ENCODE measurements at regions not wholly inside any gene's neighbourhood (a gene's known extent, or its start where the extent isn't known, plus 50 kb on each side); places are given as distances from the start of the nearest gene placed in this dataset. TPM values are rescaled to one million over a fixed set of nuclear protein-coding genes. Genes with fewer than 3 reads are reported as not detected.

DNA sequence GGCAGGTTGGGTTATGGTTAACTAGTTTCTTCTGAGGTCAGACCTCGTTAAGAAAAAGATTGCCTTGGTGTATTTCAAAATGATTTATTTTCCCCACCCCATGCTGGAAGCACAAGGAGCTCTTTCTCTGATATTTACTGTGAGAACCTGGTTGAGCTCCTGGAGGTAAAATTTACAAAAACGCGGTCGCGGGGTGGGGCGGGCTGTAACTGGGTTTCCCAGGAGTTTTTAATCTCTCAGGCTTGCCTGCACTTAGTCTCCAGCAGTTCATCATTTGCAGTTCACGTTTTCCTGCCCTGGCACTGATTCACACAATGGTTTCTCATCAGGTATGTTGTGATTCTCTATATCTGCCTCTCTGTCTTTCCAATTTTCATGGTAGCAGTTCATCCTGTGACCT, 67.9 kb upstream of the PDE3A start:
- H3K27me3 ChIP-seq (ENCODE audit: control insufficient read depth in 3 of 3, insufficient read depth in 3 of 3, low read length in 3 of 3): no peaks in the 10 kb centered on the region
- peaks cover 0 to 4% (median 2%) of the 10 kb centered on the region in 3 donors for H3K9me3 ChIP-seq (ENCODE audit: control insufficient read depth in 3 of 3, low read length in 3 of 3)
- H3K4me3 ChIP-seq (ENCODE audit: low read length in 3 of 3): no peak overlapping the region
- no peak overlapping the region for H3K9ac ChIP-seq (ENCODE audit: low read depth in 1 of 3, low read length in 3 of 3)
- H3K4me1 ChIP-seq (ENCODE audit: control insufficient read depth in 3 of 3, insufficient read depth in 3 of 3, low read length in 3 of 3): no peaks in the 10 kb centered on the region
- no peak overlapping the region for H3K27ac ChIP-seq (ENCODE audit: low read depth, low read length)
- no peaks in the 10 kb centered on the region for H3K36me3 ChIP-seq (ENCODE audit: control insufficient read depth in 3 of 3, insufficient read depth in 3 of 3, low read length in 3 of 3)

DNA sequence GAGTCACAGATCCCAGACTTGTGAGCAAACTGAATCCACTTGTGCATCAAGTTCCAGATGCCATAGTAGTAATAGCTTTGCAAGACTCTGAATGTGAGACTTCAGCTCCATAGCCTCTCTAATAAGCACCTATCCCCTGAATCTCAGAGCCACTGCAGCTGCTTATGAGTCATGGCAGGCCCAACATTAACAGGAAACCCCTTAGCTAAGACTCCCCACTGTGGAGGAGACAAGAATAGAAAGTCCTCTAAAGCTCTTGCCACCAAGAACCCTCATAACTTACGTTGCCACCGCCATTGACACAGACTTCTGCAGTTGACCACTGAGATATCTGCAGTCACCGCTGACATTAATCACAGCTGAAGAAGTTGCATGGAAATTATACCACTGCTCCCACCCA, 62.9 kb upstream of the PDE3A start:
- Histone ChIP-seq H3K36me3 (ENCODE audit: control insufficient read depth in 3 of 3, insufficient read depth in 3 of 3, low read length in 3 of 3) (no peaks in the 10 kb centered on the region), H3K9ac (ENCODE audit: low read depth in 1 of 3, low read length in 3 of 3) (no peak overlapping the region), H3K4me1 (ENCODE audit: control insufficient read depth in 3 of 3, insufficient read depth in 3 of 3, low read length in 3 of 3) (no peaks in the 10 kb centered on the region), H3K27ac (ENCODE audit: low read depth, low read length) (no peak overlapping the region), H3K9me3 (ENCODE audit: control insufficient read depth in 3 of 3, low read length in 3 of 3) (peaks cover 4 to 6% (median 6%) of the 10 kb centered on the region in 3 donors), H3K4me3 (ENCODE audit: low read length in 3 of 3) (no peak overlapping the region), H3K27me3 (ENCODE audit: control insufficient read depth in 3 of 3, insufficient read depth in 3 of 3, low read length in 3 of 3) (no peaks in the 10 kb centered on the region)

DNA sequence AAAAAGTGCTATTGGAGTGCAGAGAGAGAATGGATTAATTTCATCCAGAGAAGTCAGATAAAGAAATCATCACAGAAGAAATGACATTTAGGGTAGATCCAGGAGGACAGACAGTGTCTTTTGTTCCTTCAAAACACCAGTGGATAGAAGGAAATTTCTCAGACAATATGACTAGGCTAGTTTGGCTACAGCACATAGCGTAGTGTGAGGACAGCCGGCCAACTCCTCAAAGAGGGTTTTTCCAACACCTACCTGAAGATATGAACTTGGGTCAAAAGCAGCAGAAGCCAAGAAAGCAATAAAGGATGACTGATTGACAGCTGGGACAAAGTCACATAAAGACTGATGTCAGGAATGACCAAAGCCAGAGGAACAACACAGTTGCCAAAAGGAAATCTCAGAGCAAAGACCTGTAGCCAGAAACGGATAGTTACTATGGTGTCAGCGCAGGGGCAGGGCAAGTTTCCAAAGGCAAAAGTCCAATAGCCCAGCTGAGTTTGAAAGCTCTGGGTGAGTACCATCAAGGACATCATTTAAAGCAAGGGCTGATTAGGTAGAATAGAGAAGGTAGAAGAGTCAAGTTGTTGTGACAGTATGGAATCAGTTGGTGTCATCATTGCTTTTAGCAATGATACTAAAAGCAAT, 58.7 kb upstream of the PDE3A start:
- Histone ChIP-seq H3K9ac (ENCODE audit: low read depth in 1 of 3, low read length in 3 of 3) (no peak overlapping the region), H3K36me3 (ENCODE audit: control insufficient read depth in 3 of 3, insufficient read depth in 3 of 3, low read length in 3 of 3) (no peaks in the 10 kb centered on the region), H3K27me3 (ENCODE audit: control insufficient read depth in 3 of 3, insufficient read depth in 3 of 3, low read length in 3 of 3) (no peaks in the 10 kb centered on the region), H3K27ac (ENCODE audit: low read depth, low read length) (no peak overlapping the region), H3K4me3 (ENCODE audit: low read length in 3 of 3) (no peak overlapping the region), H3K9me3 (ENCODE audit: control insufficient read depth in 3 of 3, low read length in 3 of 3) (peaks cover 4 to 6% (median 6%) of the 10 kb centered on the region in 3 donors), H3K4me1 (ENCODE audit: control insufficient read depth in 3 of 3, insufficient read depth in 3 of 3, low read length in 3 of 3) (no peaks in the 10 kb centered on the region)

DNA sequence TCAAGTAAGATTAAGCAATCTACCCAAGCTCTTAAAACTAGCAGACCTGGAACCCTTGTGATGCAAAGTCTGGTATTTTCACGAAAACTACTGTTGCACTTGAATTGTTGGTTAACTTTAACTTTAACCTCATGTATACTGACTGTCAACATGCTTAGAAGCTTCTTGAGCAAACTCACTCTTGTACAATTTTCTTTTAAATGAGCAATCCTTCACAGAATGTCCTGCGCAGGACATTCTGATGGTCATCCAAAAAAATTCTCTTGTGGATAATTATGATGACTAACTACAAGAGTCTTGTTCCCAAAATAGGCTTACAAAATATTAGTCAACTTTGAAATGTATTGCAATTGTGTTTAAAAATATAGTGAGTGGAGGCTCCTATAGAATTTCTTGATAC, 54.0 kb upstream of the PDE3A start:
- H3K9ac ChIP-seq (ENCODE audit: low read depth in 1 of 3, low read length in 3 of 3): no peak overlapping the region
- H3K27ac ChIP-seq (ENCODE audit: low read depth, low read length): no peak overlapping the region
- H3K27me3 ChIP-seq (ENCODE audit: control insufficient read depth in 3 of 3, insufficient read depth in 3 of 3, low read length in 3 of 3): no peaks in the 10 kb centered on the region
- H3K9me3 ChIP-seq (ENCODE audit: control insufficient read depth in 3 of 3, low read length in 3 of 3): no peaks in the 10 kb centered on the region
- H3K4me3 ChIP-seq (ENCODE audit: low read length in 3 of 3): no peak overlapping the region
- no peaks in the 10 kb centered on the region for H3K36me3 ChIP-seq (ENCODE audit: control insufficient read depth in 3 of 3, insufficient read depth in 3 of 3, low read length in 3 of 3)
- peaks cover 0 to 1% (median 0%) of the 10 kb centered on the region in 3 donors for H3K4me1 ChIP-seq (ENCODE audit: control insufficient read depth in 3 of 3, insufficient read depth in 3 of 3, low read length in 3 of 3)

DNA sequence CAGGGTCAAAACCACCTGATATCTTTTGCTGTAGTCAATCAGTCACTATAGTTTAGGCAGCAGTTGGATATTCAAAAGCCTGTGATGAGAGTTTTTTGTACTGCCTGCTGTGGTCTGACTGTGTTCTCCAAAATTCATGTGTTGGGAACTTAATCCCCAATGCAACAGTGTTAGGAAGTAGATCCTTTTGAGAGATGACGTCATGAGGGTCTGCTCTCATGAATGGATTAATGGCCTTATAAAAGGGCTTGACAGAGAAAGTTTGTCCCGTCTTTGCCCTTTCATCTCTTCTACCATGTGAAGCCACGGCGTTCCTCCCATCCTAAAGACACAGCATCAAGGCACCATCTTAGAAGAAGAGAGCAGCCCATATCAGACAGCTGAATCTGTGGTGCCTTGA, 50.8 kb upstream of the PDE3A start:
- Histone ChIP-seq H3K9me3 (ENCODE audit: control insufficient read depth in 3 of 3, low read length in 3 of 3) (no peaks in the 10 kb centered on the region), H3K36me3 (ENCODE audit: control insufficient read depth in 3 of 3, insufficient read depth in 3 of 3, low read length in 3 of 3) (no peaks in the 10 kb centered on the region), H3K4me3 (ENCODE audit: low read length in 3 of 3) (no peak overlapping the region), H3K27ac (ENCODE audit: low read depth, low read length) (no peak overlapping the region), H3K9ac (ENCODE audit: low read depth in 1 of 3, low read length in 3 of 3) (no peak overlapping the region), H3K27me3 (ENCODE audit: control insufficient read depth in 3 of 3, insufficient read depth in 3 of 3, low read length in 3 of 3) (no peaks in the 10 kb centered on the region), H3K4me1 (ENCODE audit: control insufficient read depth in 3 of 3, insufficient read depth in 3 of 3, low read length in 3 of 3) (peaks cover 0 to 7% (median 0%) of the 10 kb centered on the region in 3 donors)

Small RNA genes lying in the stretch of these regions (small RNA-seq; reads per million reads assigned to genes)
- gene RNU1-146P: not detected

All from skeletal muscle tissue (tissue), 4 donors.